Parathyroid adenoma (tissue), 2 donors: ENCODE measurements at regions not wholly inside any gene's neighbourhood (a gene's known extent, or its start where the extent isn't known, plus 50 kb on each side); places are given as distances from the start of the nearest gene placed in this dataset.

Source experiments
- H2AFZ ChIP-seq: fragments of 300-600 bp; sonication (generic); one replicate; pipeline ENCODE4 v1.7.0; 2017; ENCODE audit warnings: antibody characterized with exemption, mild to moderate bottlenecking
- H3K27ac ChIP-seq: fragments of 300-600 bp; sonication (generic); one replicate; pipeline ENCODE4 v1.7.0; 2017
- H3K27me3 ChIP-seq: fragments of 300-600 bp; sonication (generic); one replicate; pipeline ENCODE4 v1.7.0; 2017; ENCODE audit warnings: low read length; ENCODE audit not compliant: control insufficient read depth, insufficient read depth
- H3K36me3 ChIP-seq: fragments of 300-600 bp; sonication (generic); one replicate; pipeline ENCODE4 v1.7.0; 2017; ENCODE audit warnings: low read length; ENCODE audit not compliant: control insufficient read depth, insufficient read depth
- H3K4me1 ChIP-seq: fragments of 300-600 bp; sonication (generic); one replicate; pipeline ENCODE4 v1.7.0; 2017; ENCODE audit warnings: control low read depth
- H3K4me2 ChIP-seq: fragments of 300-600 bp; sonication (generic); one replicate; pipeline ENCODE4 v1.7.0; 2017; ENCODE audit warnings: low read length
- H3K4me3 ChIP-seq: fragments of 300-600 bp; sonication (generic); one replicate; pipeline ENCODE4 v1.7.0; 2017; ENCODE audit warnings: low read depth, low read length
- H3K79me2 ChIP-seq: fragments of 300-600 bp; sonication (generic); one replicate; pipeline ENCODE4 v1.7.0; 2017; ENCODE audit warnings: control low read depth
- H3K9ac ChIP-seq: fragments of 300-600 bp; sonication (generic); one replicate; pipeline ENCODE4 v1.7.0; 2017; ENCODE audit warnings: mild to moderate bottlenecking
- H3K9me3 ChIP-seq: fragments of 300-600 bp; sonication (generic); one replicate; pipeline ENCODE4 v1.7.0; 2017; ENCODE audit warnings: low read length; ENCODE audit not compliant: control insufficient read depth
- TF ChIP-seq, protein P1 (sequence below): fragments of 300-600 bp; sonication (generic); IDR thresholded peaks from one replicate; pipeline ENCODE4 v1.7.0; 2017; ENCODE audit warnings: antibody characterized with exemption, mild to moderate bottlenecking
- donor health status: primary hyperparathyroidism.

DNA sequence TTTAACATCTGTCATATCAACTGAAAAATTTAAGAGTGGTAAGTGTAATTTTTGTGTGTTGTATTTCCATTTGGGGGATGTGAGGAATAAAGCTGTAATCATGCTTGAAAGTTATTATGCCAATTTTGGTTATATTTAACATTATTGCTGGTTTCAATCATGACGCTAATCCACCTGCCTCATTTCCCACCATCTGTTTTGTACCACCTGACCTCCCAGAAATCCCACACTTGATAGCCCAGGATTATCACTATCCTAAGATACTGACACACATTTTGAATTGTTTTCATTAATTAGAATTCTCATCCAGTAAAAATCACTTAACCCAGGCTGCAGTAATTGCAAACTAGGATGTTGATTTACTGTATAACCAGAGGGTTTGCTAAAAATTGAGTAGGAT is 1119.8 kb downstream of the AACS start:
- Histone ChIP-seq H3K79me2 (no peaks in the 10 kb centered on the region), H3K4me3 (no peak overlapping the region), H3K4me2 (no peak overlapping the region), H3K27me3 (no peaks in the 10 kb centered on the region), H3K27ac (no peak overlapping the region), H3K9me3 (no peaks in the 10 kb centered on the region), H2AFZ (no peak overlapping the region), H3K4me1 (no peaks in the 10 kb centered on the region), H3K36me3 (no peaks in the 10 kb centered on the region), H3K9ac (no peak overlapping the region)
- TF ChIP-seq, protein P1, sequence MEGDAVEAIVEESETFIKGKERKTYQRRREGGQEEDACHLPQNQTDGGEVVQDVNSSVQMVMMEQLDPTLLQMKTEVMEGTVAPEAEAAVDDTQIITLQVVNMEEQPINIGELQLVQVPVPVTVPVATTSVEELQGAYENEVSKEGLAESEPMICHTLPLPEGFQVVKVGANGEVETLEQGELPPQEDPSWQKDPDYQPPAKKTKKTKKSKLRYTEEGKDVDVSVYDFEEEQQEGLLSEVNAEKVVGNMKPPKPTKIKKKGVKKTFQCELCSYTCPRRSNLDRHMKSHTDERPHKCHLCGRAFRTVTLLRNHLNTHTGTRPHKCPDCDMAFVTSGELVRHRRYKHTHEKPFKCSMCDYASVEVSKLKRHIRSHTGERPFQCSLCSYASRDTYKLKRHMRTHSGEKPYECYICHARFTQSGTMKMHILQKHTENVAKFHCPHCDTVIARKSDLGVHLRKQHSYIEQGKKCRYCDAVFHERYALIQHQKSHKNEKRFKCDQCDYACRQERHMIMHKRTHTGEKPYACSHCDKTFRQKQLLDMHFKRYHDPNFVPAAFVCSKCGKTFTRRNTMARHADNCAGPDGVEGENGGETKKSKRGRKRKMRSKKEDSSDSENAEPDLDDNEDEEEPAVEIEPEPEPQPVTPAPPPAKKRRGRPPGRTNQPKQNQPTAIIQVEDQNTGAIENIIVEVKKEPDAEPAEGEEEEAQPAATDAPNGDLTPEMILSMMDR = no peak

- Histone ChIP-seq H3K4me2 (no peak overlapping the region), H2AFZ (no peak overlapping the region), H3K36me3 (no peaks in the 10 kb centered on the region), H3K27me3 (no peaks in the 10 kb centered on the region), H3K79me2 (no peaks in the 10 kb centered on the region), H3K4me1 (no peaks in the 10 kb centered on the region), H3K9ac (no peak overlapping the region), H3K4me3 (no peak overlapping the region), H3K9me3 (no peaks in the 10 kb centered on the region), H3K27ac (no peak overlapping the region)
- TF ChIP-seq, protein P1 = no peak
Observed at GRCh38 chr12:126189856-126190255, 1124.6 kb downstream of the AACS start.

DNA sequence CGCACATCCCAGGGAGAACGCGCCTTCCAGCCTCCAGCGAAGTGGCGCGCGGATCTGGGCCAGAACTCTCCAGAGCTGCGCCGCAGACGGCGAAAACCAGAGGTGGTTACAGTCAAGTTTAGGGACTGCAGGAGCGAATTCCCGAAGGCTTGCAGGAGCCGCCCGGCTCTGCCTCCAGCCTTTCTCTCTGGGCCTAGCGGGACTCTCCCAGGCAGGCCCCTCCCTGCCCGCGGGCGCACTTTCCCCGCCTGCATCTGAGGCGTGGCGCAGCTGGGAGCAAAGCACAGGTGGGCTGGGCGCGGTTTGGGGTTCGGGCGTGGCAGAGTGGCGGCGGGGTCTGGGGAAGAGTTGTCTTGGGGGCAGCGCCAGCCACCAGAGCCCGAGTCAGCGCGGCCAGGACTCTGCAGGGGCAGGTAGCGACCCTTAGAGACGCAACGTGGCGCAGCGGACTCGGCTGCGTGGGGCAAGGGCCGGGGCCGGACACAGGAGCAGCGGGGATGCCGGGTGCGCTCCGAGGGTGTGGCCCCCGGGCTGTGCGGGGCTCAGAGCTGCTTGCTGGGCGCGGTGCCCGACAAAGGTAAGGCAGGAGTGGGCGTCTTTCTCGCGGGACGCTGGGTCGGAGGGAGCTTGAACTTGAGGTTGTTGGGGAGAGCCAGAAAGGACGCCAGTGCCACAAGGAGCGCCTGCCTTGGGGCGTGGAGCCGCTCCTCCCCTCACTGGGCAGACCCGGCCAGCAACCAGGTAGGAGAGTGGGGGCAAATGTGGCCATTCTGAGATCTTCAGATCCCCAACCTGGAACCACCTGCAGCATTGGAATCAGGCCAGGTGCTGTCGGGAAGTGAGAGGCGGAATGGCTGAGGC is 1126.0 kb downstream of the AACS start:
- H3K4me2 ChIP-seq = peak overlapping the region; percentile 39
- H3K27me3 ChIP-seq = no peaks in the 10 kb centered on the region
- no peak overlapping the region for H2AFZ ChIP-seq
- H3K36me3 ChIP-seq = no peaks in the 10 kb centered on the region
- no peaks in the 10 kb centered on the region for H3K4me1 ChIP-seq
- TF ChIP-seq, protein P1 = no peak
- no peaks in the 10 kb centered on the region for H3K9me3 ChIP-seq
- H3K4me3 ChIP-seq = no peak overlapping the region
- H3K9ac ChIP-seq = no peak overlapping the region
- no peaks in the 10 kb centered on the region for H3K79me2 ChIP-seq
- H3K27ac ChIP-seq = no peak overlapping the region

- Histone ChIP-seq H3K4me1 (no peaks in the 10 kb centered on the region), H3K4me3 (no peak overlapping the region), H3K36me3 (no peaks in the 10 kb centered on the region), H3K9ac (no peak overlapping the region), H2AFZ (no peak overlapping the region), H3K4me2 (no peak overlapping the region), H3K27ac (no peak overlapping the region), H3K27me3 (no peaks in the 10 kb centered on the region), H3K79me2 (no peaks in the 10 kb centered on the region), H3K9me3 (no peaks in the 10 kb centered on the region)
- TF ChIP-seq, protein P1 = no peak
Observed at GRCh38 chr12:126191949-126192348, 1126.7 kb downstream of the AACS start.

- Histone ChIP-seq H3K27me3 (no peaks in the 10 kb centered on the region), H3K27ac (no peak overlapping the region), H3K4me2 (no peak overlapping the region), H3K4me1 (no peaks in the 10 kb centered on the region), H3K9me3 (no peaks in the 10 kb centered on the region), H2AFZ (no peak overlapping the region), H3K4me3 (no peak overlapping the region), H3K9ac (no peak overlapping the region), H3K36me3 (no peaks in the 10 kb centered on the region), H3K79me2 (no peaks in the 10 kb centered on the region)
- TF ChIP-seq, protein P1 = no peak
Observed at GRCh38 chr12:126193190-126193589, 1128.0 kb downstream of the AACS start.
